PC-3 (cell line): ENCODE measurements at regions not wholly inside any gene's neighbourhood (a gene's known extent, or its start where the extent isn't known, plus 50 kb on each side); places are given as distances from the start of the nearest gene placed in this dataset.
A peak's percentile ranks its signal among the peaks of the same experiment; 100 is the strongest.

Experiments used
- ATAC-seq: fragments of 200-7000 bp; cut with Tn5 transposase; 2 replicates; pipeline ENCODE4 v1.9.1; 2020; ENCODE audit warnings: mild to moderate bottlenecking, moderate library complexity
- BruUV-seq: library from RNA; stranded (reverse); fragments of 400-500 nt; replicated peaks from 2 replicates; lab custom pipeline; 2021; lab: Mats Ljungman, UMichigan
- CTCF ChIA-PET: fragments of 300-600 bp; sonication (Branson Sonifier 250); formaldehyde crosslinking; loops from one replicate; lab custom pipeline; 2022; ENCODE audit warnings: antibody characterized with exemption; lab: Charles Lee
- POLR2A ChIA-PET: fragments of 300-600 bp; sonication (Branson Sonifier 250); formaldehyde crosslinking; loops from one replicate; lab custom pipeline; 2022; ENCODE audit warnings: antibody characterized with exemption; ENCODE audit not compliant: unreplicated experiment; lab: Charles Lee
- DNase-seq: peaks from one replicate; pipeline ENCODE4 v3.0.0-alpha.2; 2015
- H2AFZ ChIP-seq: fragments of 300-600 bp; sonication (generic); 2 replicates; pipeline ENCODE4 v1.6.0; 2016; ENCODE audit warnings: antibody characterized with exemption, low read length
- H3F3A ChIP-seq: fragments of 300-600 bp; sonication (generic); one replicate; pipeline ENCODE4 v1.6.0; 2017; ENCODE audit warnings: antibody characterized with exemption, low read length, control low read depth, mild to moderate bottlenecking; ENCODE audit not compliant: unreplicated experiment
- H3K27ac ChIP-seq: fragments of 300-600 bp; sonication (generic); 2 replicates; pipeline ENCODE4 v1.5.1; 2016; ENCODE audit warnings: mild to moderate bottlenecking, low read length
- H3K27me3 ChIP-seq: fragments of 300-600 bp; sonication (generic); 2 replicates; pipeline ENCODE4 v1.6.1; 2016; ENCODE audit warnings: low read length, mixed read lengths
- H3K36me3 ChIP-seq: fragments of 300-600 bp; sonication (generic); 2 replicates; pipeline ENCODE4 v1.6.1; 2016; ENCODE audit warnings: low read depth, mixed run types, low read length, mixed read lengths
- H3K4me1 ChIP-seq: fragments of 300-600 bp; sonication (generic); 2 replicates; pipeline ENCODE4 v1.5.1; 2016; ENCODE audit warnings: low read length; ENCODE audit not compliant: insufficient read depth
- H3K4me2 ChIP-seq: fragments of 300-600 bp; sonication (generic); 2 replicates; pipeline ENCODE4 v1.6.0; 2016; ENCODE audit warnings: low read length
- H3K4me3 ChIP-seq: fragments of 300-600 bp; sonication (generic); 2 replicates; pipeline ENCODE4 v1.5.1; 2016; ENCODE audit warnings: mild to moderate bottlenecking, low read length, mixed read lengths
- H3K79me2 ChIP-seq: fragments of 300-600 bp; sonication (generic); 2 replicates; pipeline ENCODE4 v1.6.1; 2017; ENCODE audit warnings: low read length, mixed read lengths
- H3K9ac ChIP-seq: fragments of 300-600 bp; sonication (generic); 2 replicates; pipeline ENCODE4 v1.6.0; 2016; ENCODE audit warnings: mild to moderate bottlenecking, low read length
- H3K9me2 ChIP-seq: fragments of 300-600 bp; sonication (generic); replicated peaks from 2 replicates; pipeline ENCODE4 v1.6.1; 2016; ENCODE audit warnings: mixed run types, low read length, mixed read lengths
- H3K9me3 ChIP-seq: fragments of 300-600 bp; sonication (generic); 2 replicates; pipeline ENCODE4 v1.6.1; 2016; ENCODE audit warnings: low read length, mixed read lengths
- H4K20me1 ChIP-seq: fragments of 300-600 bp; sonication (generic); 2 replicates; pipeline ENCODE4 v1.6.1; 2016; ENCODE audit warnings: low read length, mixed read lengths
- EZH2 ChIP-seq: fragments of 300-600 bp; sonication (generic); IDR thresholded peaks from one replicate; pipeline ENCODE4 v1.6.1; 2017; ENCODE audit warnings: antibody characterized with exemption, mild to moderate bottlenecking, low read length; ENCODE audit not compliant: unreplicated experiment
- EZH2phosphoT487 ChIP-seq: fragments of 300-600 bp; sonication (generic); IDR thresholded peaks from 2 replicates; pipeline ENCODE4 v1.6.1; 2018; ENCODE audit warnings: mild to moderate bottlenecking, antibody characterized with exemption, low read length, borderline replicate concordance
- intact Hi-C: fragments of 100-400 bp; cut with micrococcal nuclease; formaldehyde crosslinking; loops from 2 replicates; pipeline ENCODE4 v1.9.0; 2023
- TF ChIP-seq, protein P1 (sequence below): fragments of 300-600 bp; sonication (generic); conservative IDR thresholded peaks from 2 replicates; pipeline ENCODE4 v1.5.1; 2017; ENCODE audit warnings: antibody characterized with exemption, low read depth, mild to moderate bottlenecking, low read length

DNA sequence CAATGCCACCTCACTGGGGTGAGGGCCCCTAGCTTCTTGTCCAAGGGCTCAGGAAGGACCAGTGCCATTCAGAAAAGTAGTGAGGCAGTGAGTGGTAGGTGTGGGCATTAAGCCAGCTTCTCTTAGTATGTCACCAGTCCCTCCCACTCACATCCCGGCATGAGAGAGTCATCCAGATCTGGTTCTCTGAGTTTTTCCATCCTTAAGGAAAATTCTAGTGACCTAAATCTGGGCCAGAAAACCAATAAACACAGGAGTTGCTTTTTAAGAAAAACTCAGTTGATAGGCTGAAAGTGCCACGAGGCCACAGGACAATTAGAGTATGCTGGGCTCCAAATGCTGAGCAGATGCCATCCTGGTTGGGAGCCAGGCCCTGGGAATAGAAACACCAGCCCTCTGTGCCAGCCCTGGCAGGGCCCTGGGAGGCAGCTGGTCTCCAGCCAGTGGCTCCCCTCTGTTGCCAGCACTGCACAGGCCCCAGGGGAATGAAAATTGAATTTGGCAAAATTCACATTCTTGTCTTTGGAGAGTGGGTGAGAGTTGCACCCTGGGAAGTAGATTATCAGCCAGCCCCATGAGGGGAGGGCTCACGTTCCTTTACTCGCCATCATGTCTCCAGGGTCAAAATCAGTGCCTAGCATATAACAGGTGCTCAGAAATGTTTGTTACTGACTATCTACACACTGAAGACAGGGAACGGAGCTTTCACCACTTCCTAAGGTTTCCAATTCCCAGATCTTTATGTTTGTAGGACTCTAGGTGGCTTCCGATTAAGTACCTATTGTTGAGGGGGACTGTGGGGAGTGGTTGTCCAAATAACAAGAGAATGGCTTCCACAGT, 52.8 kb downstream of the FAM43A start:
- DNase-seq, result peak; percentile 85

DNA sequence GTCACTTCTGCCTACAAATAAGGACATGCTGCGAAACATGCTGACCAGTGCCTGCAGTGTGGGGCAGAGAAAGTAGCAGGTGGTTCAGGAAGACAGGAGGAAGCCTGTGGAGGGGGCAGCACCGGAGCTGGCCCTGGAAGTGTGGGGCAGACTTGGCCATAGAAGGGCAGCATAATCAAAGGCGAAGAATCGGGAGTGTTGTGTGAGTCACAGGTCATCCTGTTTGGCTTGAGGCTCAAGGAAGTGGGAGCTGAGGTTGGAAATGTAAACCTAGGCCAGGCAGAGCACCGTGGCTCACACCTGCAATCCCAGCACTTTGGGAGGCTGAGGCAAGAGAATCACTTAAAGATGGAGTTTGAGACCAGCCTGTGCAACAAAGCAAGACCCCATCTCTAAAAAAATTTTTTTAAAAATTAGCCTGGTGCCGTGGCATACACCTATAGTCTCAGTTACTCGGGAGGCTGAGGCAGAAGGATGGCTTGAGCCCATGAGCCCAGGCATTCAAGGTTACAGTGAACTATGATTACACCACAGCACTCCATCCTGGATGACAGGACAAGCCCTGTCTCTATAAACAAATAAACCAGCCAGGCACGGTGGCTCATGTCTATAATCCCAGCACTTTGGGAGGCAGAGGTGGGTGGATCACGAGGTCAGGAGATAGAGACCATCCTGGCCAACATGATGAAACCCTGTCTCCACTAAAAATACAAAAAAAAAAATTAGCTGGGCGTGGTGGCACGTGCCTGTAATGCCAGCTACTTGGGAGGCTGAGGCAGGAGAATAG, 54.0 kb downstream of the FAM43A start:
- CTCF ChIA-PET, result interaction anchor here (0.7 kb wide), 1 partner anchor 132 kb away, joined by 3 read pairs; no protein-coding TSS in a partner anchor
- intact Hi-C loops, result loop anchor here (2.0 kb wide), 2 partner anchors 29 to 133 kb away; no protein-coding TSS in a partner anchor

More for the DNA sequence above, 52.8 kb downstream of the FAM43A start:
- Histone ChIP-seq H3K27ac (peak overlapping the region; percentile 28; the same call in 1 of the 2 replicates), H3K36me3 (no peaks in the 10 kb centered on the region), H3K4me3 (no peak overlapping the region), H3F3A (no peaks in the 10 kb centered on the region), H3K9me3 (no peaks in the 10 kb centered on the region), H3K79me2 (no peaks in the 10 kb centered on the region), H3K4me2 (no peak overlapping the region), H3K9me2 (no peaks in the 10 kb centered on the region), H3K27me3 (no peaks in the 10 kb centered on the region), H3K4me1 (peaks cover 46% of the 10 kb centered on the region), H3K9ac (no peak overlapping the region), H2AFZ (no peak overlapping the region), H4K20me1 (no peaks in the 10 kb centered on the region)
- no peak for ATAC-seq
- intact Hi-C loops, result no loop called here
- CTCF ChIA-PET, result no interaction called here
- no peak for TF ChIP-seq EZH2phosphoT487
- TF ChIP-seq, protein P1, sequence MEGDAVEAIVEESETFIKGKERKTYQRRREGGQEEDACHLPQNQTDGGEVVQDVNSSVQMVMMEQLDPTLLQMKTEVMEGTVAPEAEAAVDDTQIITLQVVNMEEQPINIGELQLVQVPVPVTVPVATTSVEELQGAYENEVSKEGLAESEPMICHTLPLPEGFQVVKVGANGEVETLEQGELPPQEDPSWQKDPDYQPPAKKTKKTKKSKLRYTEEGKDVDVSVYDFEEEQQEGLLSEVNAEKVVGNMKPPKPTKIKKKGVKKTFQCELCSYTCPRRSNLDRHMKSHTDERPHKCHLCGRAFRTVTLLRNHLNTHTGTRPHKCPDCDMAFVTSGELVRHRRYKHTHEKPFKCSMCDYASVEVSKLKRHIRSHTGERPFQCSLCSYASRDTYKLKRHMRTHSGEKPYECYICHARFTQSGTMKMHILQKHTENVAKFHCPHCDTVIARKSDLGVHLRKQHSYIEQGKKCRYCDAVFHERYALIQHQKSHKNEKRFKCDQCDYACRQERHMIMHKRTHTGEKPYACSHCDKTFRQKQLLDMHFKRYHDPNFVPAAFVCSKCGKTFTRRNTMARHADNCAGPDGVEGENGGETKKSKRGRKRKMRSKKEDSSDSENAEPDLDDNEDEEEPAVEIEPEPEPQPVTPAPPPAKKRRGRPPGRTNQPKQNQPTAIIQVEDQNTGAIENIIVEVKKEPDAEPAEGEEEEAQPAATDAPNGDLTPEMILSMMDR, result no peak
- TF ChIP-seq EZH2, result no peak
- no TSS peak for BruUV-seq
- POLR2A ChIA-PET, result no interaction called here

More for the DNA sequence above, 54.0 kb downstream of the FAM43A start:
- Histone ChIP-seq H3K27ac (peak overlapping the region; percentile 82), H3K4me2 (peak overlapping the region; percentile 52), H3K4me3 (no peak overlapping the region), H3K36me3 (no peaks in the 10 kb centered on the region), H3K9ac (no peak overlapping the region), H3K27me3 (no peaks in the 10 kb centered on the region), H3K79me2 (no peaks in the 10 kb centered on the region), H4K20me1 (no peaks in the 10 kb centered on the region), H3K9me2 (no peaks in the 10 kb centered on the region), H3K4me1 (peaks cover 46% of the 10 kb centered on the region), H3K9me3 (no peaks in the 10 kb centered on the region), H3F3A (no peaks in the 10 kb centered on the region), H2AFZ (no peak overlapping the region)
- BruUV-seq, result no TSS peak
- peak; percentile 60 for ATAC-seq
- POLR2A ChIA-PET, result interaction anchor here (0.9 kb wide), 1 partner anchor 17 kb away, joined by 3 read pairs; no protein-coding TSS in a partner anchor
- TF ChIP-seq, protein P1, result no peak; the same call in 1 of the 2 replicates
- no peak for TF ChIP-seq EZH2
- TF ChIP-seq EZH2phosphoT487, result no peak
- DNase-seq, result peak; percentile 76
